Left cardiac atrium (tissue), 2 donors: ENCODE measurements at regions not wholly inside any gene's neighbourhood (a gene's known extent, or its start where the extent isn't known, plus 50 kb on each side); places are given as distances from the start of the nearest gene placed in this dataset.

ENCODE experiments used
- microRNA-seq, 2 donors: library from miRNA; unstranded; fragments of <30 nt; microRNA quantifications; one replicate each; pipeline ENCODE4 v1.2.0, GENCODE V29; 2020
- donor health status: DM: no; HTN: yes; CAD: no; lungs with severe emphysema.
- donor health status: DM: yes; HTN: yes; CAD: no.

Small RNA genes in the stretch of these regions (microRNA-seq; reads per million reads assigned to microRNA genes)
- gene MIR3664, result 0 to 0.40 reads per million in 2 donors
